GM10266 (cell line): ENCODE measurements at regions not wholly inside any gene's neighbourhood (a gene's known extent, or its start where the extent isn't known, plus 50 kb on each side); places are given as distances from the start of the nearest gene placed in this dataset.

Experiments used
- DNase-seq: peaks from one replicate; pipeline ENCODE4 v3.0.0; 2012; ENCODE audit errors: extremely low spot score
- TF ChIP-seq, protein P1 (sequence below): IDR thresholded peaks from 2 replicates; pipeline ENCODE4 v1.5.1; 2012; ENCODE audit warnings: mild to moderate bottlenecking, low read depth; ENCODE audit not compliant: control insufficient read depth, insufficient read depth; ENCODE audit errors: missing control alignments

DNA sequence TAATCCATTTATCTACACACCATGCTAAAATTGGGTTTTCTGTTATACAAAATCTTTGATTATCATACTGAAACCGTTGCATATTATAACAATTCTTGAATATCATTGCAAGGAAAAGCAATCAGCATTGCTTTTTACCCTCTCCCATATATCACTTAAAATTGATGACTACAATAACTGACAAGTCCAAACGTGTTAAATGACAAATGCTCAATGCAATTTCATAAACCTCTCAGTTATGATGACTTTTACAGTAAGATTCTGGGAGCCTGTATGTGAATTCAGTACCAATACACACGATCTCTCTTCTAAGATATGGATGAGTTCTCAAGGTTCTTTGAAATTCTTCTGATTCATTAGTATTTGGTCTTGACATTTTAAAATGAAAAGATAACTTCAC, 368.5 kb upstream of the TRIB2 start:
- TF ChIP-seq, protein P1, sequence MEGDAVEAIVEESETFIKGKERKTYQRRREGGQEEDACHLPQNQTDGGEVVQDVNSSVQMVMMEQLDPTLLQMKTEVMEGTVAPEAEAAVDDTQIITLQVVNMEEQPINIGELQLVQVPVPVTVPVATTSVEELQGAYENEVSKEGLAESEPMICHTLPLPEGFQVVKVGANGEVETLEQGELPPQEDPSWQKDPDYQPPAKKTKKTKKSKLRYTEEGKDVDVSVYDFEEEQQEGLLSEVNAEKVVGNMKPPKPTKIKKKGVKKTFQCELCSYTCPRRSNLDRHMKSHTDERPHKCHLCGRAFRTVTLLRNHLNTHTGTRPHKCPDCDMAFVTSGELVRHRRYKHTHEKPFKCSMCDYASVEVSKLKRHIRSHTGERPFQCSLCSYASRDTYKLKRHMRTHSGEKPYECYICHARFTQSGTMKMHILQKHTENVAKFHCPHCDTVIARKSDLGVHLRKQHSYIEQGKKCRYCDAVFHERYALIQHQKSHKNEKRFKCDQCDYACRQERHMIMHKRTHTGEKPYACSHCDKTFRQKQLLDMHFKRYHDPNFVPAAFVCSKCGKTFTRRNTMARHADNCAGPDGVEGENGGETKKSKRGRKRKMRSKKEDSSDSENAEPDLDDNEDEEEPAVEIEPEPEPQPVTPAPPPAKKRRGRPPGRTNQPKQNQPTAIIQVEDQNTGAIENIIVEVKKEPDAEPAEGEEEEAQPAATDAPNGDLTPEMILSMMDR = no peak
- no peak for DNase-seq

DNA sequence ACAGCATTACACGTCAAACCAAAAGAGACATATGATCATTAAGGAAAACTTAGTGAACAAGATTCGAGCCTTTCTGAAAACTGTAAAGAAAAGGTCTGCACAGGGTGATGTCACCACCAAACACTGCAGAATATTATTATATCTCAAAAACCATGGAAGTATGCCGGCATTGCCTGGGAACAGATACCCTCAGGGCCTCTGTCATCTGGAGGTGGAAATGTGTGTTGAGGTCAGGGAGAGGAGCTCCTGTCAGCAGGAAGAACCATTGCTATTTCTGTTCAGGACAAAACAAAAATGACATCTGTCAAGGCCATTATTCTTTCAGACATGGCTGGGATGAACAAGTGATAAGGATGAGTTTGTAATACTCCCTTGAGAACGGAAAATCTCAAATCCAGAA, 365.9 kb upstream of the TRIB2 start:
- DNase-seq = no peak
- TF ChIP-seq, protein P1 = no peak

DNA sequence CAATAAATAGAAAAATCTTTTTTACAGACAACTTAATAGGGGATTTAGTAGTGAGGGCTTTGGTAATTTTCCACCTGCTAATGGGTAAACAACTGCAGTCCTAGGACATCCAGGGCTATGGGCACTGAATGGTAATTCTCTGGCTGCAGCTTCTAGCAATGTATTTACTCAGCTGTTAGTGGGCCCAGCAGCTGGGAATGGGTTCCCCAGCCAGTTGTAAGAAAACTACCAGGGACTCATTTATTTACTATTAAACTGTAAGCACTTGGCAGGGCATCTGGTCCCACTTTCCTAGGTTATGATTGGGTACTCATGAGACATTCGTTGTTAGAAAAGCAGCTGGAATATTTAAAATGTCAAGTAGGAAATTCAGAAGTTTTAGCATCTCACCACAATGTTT, 363.8 kb upstream of the TRIB2 start:
- TF ChIP-seq, protein P1 = no peak
- no peak for DNase-seq

DNA sequence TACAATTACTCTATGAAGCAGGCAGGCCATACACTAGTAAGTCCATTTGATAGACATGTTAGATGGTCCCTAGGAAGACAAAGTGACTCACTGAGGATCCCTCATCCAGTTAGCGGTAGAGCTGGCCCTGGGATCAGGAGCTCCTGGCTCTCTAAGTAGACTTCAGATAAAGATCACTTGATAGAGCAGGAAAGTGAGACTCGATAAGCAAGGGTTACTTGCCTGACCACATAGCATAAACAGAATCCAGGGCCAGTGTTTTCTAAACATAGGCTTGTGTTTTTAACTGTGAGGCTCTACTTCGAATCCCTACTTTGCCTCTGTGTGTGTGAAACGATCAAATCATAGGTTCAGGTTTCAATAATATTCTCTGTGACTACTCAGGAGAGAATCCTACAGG, 355.2 kb upstream of the TRIB2 start:
- no peak for DNase-seq
- TF ChIP-seq, protein P1 = no peak

DNA sequence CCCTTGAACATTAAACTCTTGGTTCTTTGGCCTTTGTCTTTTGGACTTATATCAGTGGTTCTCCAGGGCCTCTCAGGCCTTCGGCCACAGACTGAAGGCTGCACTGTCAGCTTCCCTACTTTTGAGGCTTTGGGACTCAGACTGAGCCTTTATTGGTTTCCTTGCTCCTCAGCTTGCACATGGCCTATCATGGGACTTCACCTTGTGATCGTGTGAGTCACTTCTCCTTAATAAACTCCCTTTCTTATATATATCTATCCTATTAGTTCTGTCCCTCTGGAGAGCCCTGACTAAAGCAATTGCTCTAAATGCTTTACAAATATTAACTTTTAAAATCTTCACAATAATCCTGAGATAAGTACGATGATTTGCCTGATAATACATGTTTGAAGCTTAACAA, 353.6 kb upstream of the TRIB2 start:
- no peak for DNase-seq
- TF ChIP-seq, protein P1 = no peak

DNA sequence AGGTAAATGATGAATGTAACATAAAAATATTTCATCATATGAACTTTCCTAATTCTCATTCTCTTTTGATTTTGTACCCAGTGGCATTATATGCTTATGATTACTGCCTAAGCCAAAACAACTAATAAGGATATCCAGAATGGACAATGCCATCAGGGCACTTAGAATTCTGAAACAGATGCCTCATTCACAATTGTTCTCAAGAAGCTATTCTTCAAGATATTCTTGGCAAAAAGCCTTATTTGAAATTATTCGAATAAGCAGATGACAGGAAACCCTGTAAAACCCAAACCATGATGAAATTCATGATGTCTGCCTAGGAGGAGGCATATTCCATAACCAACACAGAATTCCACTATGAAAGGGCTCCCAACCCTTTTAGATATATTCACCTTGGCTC, 353.2 kb upstream of the TRIB2 start:
- TF ChIP-seq, protein P1 = no peak
- no peak for DNase-seq

DNA sequence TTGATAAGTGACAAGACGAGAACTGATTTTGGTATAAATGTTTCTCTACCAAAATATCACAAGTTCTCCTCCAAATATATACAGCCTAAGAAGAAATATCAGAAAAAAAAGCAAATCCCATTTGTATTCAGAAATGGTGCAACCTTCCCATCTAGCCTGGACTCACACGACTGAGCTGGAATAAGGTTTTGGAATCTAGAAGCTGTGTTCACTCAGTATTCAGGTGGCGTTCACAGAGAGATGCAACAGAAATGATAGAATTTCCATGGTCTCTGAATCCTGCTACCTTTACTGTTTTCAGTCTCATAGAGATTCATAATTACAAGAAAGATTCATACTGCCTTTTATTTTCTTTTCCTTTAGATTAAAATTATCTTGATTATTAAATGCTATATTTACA, 347.2 kb upstream of the TRIB2 start:
- TF ChIP-seq, protein P1 = no peak
- DNase-seq = no peak
